ENCODE measurements at regions not wholly inside any gene's neighbourhood (a gene's known extent, or its start where the extent isn't known, plus 50 kb on each side); places are given as distances from the start of the nearest gene placed in this dataset.
"Not testable (repeated sequence)": the region's sequence is repeated elsewhere in the genome, so short reads cannot be mapped to it uniquely, and the experiment has no call there.

- no peak for DNase-seq
Observed at GRCh38 chr11:45431046-45432018, 145.2 kb upstream of the SYT13 start.

GRCh38 chr11:45430361-45430760 is 144.2 kb upstream of the SYT13 start:
- DNase-seq, result no peak

GRCh38 chr11:45429719-45430118 is 143.6 kb upstream of the SYT13 start:
- no peak for DNase-seq

- DNase-seq, result no peak
Observed at GRCh38 chr11:45428541-45429230, 142.5 kb upstream of the SYT13 start.

- no peak for DNase-seq
Observed at GRCh38 chr11:45428116-45428515, 142.0 kb upstream of the SYT13 start.

GRCh38 chr11:45424411-45425180 is 138.5 kb upstream of the SYT13 start:
- no peak for DNase-seq

GRCh38 chr11:45423475-45424120 is 137.5 kb upstream of the SYT13 start:
- DNase-seq, result no peak

GRCh38 chr11:45423036-45423435 is 136.9 kb upstream of the SYT13 start:
- no peak for DNase-seq

GRCh38 chr11:45414088-45414487 is 127.9 kb upstream of the SYT13 start:
- no peak for DNase-seq

- DNase-seq, result no peak
Observed at GRCh38 chr11:45413156-45413858, 127.2 kb upstream of the SYT13 start.

- DNase-seq, result no peak
Observed at GRCh38 chr11:45412521-45412920, 126.4 kb upstream of the SYT13 start.

GRCh38 chr11:45412051-45412471 is 125.9 kb upstream of the SYT13 start:
- DNase-seq, result no peak

GRCh38 chr11:45411228-45411946 is 125.2 kb upstream of the SYT13 start:
- DNase-seq, result no peak

- DNase-seq, result no peak
Observed at GRCh38 chr11:45410391-45411227, 124.5 kb upstream of the SYT13 start.

GRCh38 chr11:45409587-45409986 is 123.4 kb upstream of the SYT13 start:
- DNase-seq, result no peak

- no peak for DNase-seq
Observed at GRCh38 chr11:45407226-45407625, 121.1 kb upstream of the SYT13 start.

- no peak for DNase-seq
Observed at GRCh38 chr11:45405916-45406670, 120.0 kb upstream of the SYT13 start.

GRCh38 chr11:45403521-45403920 is 117.4 kb upstream of the SYT13 start:
- not testable (repeated sequence) for DNase-seq

GRCh38 chr11:45402049-45402630 is 116.0 kb upstream of the SYT13 start:
- DNase-seq, result no peak

All from NCI-H2107 (cell line).